Activated naive CD8-positive, alpha-beta T cell treated with anti-CD3 and anti-CD28 coated beads for 36 hours (primary cell): ENCODE measurements at regions not wholly inside any gene's neighbourhood (a gene's known extent, or its start where the extent isn't known, plus 50 kb on each side); places are given as distances from the start of the nearest gene placed in this dataset.

Experiments
- DNase-seq: peaks from one replicate; pipeline ENCODE4 v3.0.0; 2021
- H3K27ac Mint-ChIP-seq: one replicate; pipeline ENCODE4 v1.8.0; 2022; ENCODE audit warnings: mild to moderate bottlenecking, moderate library complexity, mixed read lengths
- H3K27me3 Mint-ChIP-seq: one replicate; pipeline ENCODE4 v1.8.0; 2022; ENCODE audit warnings: mild to moderate bottlenecking, mixed read lengths
- H3K36me3 Mint-ChIP-seq: one replicate; pipeline ENCODE4 v1.8.0; 2021; ENCODE audit warnings: mild to moderate bottlenecking, mixed read lengths
- H3K4me1 Mint-ChIP-seq: one replicate; pipeline ENCODE4 v1.8.0; 2021; ENCODE audit warnings: mixed read lengths
- H3K4me3 Mint-ChIP-seq: one replicate; pipeline ENCODE4 v1.8.0; 2022; ENCODE audit warnings: mild to moderate bottlenecking, moderate library complexity, mixed read lengths
- H3K9me3 Mint-ChIP-seq: one replicate; pipeline ENCODE4 v1.8.0; 2022; ENCODE audit warnings: mixed read lengths

DNA sequence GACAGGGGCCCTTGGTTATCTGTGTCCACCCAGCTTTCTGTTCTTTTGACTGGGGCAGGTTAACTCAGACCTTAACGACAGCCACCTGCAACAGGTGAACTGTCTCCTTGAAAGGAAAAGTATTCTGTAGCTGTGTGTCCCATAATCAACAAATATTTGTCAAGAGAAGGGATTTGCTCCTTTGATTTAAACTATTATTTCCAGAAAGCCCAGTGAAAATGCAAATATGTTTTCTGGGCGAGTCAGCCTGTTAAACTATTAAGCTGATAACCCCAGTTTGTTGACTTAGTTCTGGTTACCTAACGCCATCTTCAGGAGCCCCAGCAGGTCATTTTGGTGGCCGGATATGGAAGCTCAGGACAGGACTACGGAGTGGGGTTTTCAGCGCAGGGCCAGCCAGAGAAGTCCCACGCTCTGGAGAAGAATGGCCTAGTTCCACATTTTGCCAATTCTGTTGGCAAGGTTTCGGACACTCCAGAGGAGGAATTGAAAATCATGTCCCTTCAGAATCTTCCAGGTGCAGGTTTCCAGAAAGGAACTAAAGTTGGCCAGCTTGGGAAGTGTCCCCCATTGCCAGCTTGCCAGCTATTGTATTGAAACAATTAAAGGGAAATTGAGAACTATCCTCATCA, 54.5 kb downstream of the ADRA2A start:
- no peak for DNase-seq
- H3K9me3 Mint-ChIP-seq, result no peaks in the 10 kb centered on the region
- H3K27me3 Mint-ChIP-seq, result peaks cover 23% of the 10 kb centered on the region
- H3K27ac Mint-ChIP-seq, result no peak overlapping the region
- no peak overlapping the region for H3K4me3 Mint-ChIP-seq
- no peaks in the 10 kb centered on the region for H3K36me3 Mint-ChIP-seq
- H3K4me1 Mint-ChIP-seq, result no peaks in the 10 kb centered on the region

DNA sequence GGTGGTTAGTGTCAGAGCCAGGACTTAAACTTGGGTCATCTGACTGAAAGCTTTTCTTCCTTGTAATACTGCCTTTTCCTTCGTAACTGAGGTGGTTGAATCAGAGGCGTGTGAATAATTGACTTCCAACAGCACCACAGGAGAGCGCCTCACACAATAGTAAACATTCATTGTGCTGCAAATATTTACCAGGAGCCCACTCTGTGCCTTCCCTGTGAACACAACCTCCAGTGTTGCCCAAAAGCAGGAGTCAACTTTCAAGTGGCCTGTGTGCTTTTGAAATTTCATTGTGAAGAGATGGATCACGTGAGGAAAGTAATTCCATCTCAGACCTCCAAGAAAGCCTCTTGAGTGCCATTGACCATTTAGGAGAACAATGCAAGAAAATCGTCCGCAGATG, 60.2 kb downstream of the ADRA2A start:
- peaks cover 29% of the 10 kb centered on the region for H3K27me3 Mint-ChIP-seq

DNA sequence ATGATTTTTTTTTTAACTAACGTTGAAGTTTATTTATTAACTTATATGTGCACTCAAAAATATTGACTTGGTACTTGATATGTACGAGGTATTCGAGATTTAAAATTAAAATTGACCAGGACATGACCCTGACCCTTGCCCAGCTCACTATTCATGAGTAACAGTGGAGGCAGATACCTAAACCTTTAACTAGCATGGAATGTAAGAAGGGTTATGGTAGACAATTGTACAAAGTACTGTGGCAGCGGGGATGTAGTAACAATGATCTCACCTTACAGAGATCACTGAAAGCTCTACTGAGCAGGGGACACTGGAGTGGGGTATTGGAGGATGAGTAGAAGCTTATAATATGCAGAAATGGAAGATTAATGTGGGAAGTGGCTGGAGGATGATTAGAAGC, 60.8 kb downstream of the ADRA2A start:
- no peaks in the 10 kb centered on the region for H3K36me3 Mint-ChIP-seq
- H3K4me1 Mint-ChIP-seq, result no peaks in the 10 kb centered on the region
- H3K27ac Mint-ChIP-seq, result no peak overlapping the region
- peaks cover 31% of the 10 kb centered on the region for H3K27me3 Mint-ChIP-seq
- no peak for DNase-seq
- no peak overlapping the region for H3K4me3 Mint-ChIP-seq
- H3K9me3 Mint-ChIP-seq, result no peaks in the 10 kb centered on the region

More for the DNA sequence above, 60.2 kb downstream of the ADRA2A start:
- Mint-ChIP-seq H3K9me3 (no peaks in the 10 kb centered on the region), H3K27ac (no peak overlapping the region), H3K4me3 (no peak overlapping the region), H3K36me3 (no peaks in the 10 kb centered on the region), H3K4me1 (no peaks in the 10 kb centered on the region)
- no peak for DNase-seq

DNA sequence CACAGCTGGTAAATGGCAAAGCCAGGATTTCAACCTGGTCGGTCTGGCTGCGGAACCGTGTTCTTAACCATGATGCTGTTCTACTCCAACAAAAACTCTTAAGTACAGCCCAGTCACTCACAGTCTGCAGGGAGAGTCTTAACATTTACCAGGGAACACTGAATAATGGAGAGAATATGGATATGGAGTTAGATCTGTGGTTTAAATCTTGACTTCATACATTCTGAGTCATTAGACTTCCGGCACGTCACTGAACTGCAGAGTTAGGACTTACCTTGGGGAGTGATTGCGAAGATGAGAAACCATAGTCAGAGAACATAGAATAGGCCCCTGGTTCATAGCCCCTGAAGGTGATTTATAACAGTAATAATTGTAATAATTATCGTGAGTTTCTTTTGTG, 61.7 kb downstream of the ADRA2A start:
- no peak for DNase-seq
- Mint-ChIP-seq H3K9me3 (no peaks in the 10 kb centered on the region), H3K4me3 (no peak overlapping the region), H3K4me1 (no peaks in the 10 kb centered on the region), H3K36me3 (no peaks in the 10 kb centered on the region), H3K27me3 (peaks cover 34% of the 10 kb centered on the region), H3K27ac (no peak overlapping the region)

DNA sequence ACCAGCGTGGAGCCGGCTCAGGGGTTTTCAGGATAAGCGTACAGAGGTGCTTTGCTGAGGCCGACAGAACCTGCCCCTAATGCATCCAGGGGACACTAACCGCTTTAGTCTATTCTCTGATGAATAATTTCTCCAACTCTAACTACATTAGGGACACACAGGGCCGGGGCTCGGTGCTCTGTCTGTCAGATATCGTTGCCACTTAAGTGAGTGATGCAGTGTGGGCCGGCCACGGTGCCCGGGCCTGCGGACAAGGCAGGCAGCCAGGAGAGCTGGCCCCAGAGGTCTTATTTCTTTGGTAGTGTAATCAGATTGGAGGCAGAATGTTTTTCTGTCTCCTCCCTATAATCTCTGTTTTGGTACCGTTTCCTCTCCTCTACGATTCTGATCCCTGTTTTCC, 62.7 kb downstream of the ADRA2A start:
- Mint-ChIP-seq H3K27ac (no peak overlapping the region), H3K36me3 (no peaks in the 10 kb centered on the region), H3K9me3 (no peaks in the 10 kb centered on the region), H3K4me3 (no peak overlapping the region), H3K27me3 (peaks cover 27% of the 10 kb centered on the region), H3K4me1 (no peaks in the 10 kb centered on the region)
- no peak for DNase-seq

DNA sequence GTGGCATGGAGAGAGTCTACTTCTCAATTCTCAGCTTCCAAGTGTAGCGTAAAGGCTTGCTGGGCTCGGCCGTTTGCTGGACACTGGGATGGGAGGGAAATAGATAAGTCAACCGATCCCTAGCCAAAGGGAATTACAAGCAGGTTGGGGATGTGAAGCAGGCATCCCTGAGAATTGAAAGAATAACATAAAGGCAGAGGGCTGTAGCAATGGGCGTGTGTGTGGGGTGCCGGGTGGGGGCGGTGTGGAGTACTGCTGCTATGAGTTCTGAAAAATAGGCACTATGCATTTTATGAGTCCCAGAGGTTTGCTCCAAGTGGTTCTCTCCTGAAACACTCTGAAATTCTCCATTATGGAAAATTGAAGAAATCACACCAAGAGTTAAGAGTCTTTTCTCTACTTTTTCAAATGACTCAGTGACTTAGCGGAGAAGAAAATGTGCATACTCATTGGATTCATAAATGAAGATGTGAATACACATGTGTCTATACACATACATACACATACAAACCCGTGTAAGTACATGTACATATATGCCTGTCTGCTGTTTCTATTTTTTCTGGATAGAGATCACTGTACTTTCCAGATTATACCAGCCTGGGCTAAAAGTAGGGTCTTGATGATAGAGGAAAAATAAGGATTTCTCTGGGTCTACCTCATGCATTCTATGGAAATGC, 65.4 kb downstream of the ADRA2A start:
- no peak overlapping the region for H3K27ac Mint-ChIP-seq
- H3K36me3 Mint-ChIP-seq, result no peaks in the 10 kb centered on the region
- peaks cover 21% of the 10 kb centered on the region for H3K27me3 Mint-ChIP-seq
- no peak overlapping the region for H3K4me3 Mint-ChIP-seq
- H3K9me3 Mint-ChIP-seq, result no peaks in the 10 kb centered on the region
- peaks cover 13% of the 10 kb centered on the region for H3K4me1 Mint-ChIP-seq
- DNase-seq, result no peak

DNA sequence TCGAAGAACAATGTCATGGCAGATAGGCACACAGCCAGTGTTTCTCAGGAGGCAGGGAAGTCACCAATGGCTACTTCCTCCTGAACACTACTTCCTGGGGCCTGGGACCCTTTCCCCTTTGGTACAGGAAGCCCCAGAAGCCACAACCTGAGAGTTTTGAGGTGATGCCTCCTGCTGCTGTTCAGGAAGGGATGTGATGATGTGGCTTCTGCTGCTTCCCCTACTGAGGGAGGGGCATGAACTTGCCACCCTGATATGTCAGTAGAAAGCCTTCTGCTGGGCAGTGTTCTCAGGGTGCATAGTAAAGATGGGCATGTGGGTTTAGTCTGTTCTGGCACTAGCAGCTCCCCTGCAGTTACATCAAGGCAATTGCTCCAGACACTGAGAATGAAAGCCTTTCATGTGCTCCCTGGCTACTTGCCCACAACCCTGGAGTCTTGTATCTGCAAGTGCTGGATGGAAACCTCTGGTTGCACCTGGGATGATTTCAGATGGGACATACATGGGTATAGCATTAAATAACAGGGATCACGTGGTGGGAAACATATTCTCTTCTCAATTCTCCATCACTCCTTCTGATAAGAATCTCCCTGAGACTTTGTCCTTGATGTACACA, 69.3 kb downstream of the ADRA2A start:
- H3K27me3 Mint-ChIP-seq, result peaks cover 13% of the 10 kb centered on the region
- H3K9me3 Mint-ChIP-seq, result no peaks in the 10 kb centered on the region
- no peaks in the 10 kb centered on the region for H3K36me3 Mint-ChIP-seq
- DNase-seq, result no peak
- peaks cover 13% of the 10 kb centered on the region for H3K4me1 Mint-ChIP-seq
- H3K4me3 Mint-ChIP-seq, result no peak overlapping the region
- no peak overlapping the region for H3K27ac Mint-ChIP-seq

DNA sequence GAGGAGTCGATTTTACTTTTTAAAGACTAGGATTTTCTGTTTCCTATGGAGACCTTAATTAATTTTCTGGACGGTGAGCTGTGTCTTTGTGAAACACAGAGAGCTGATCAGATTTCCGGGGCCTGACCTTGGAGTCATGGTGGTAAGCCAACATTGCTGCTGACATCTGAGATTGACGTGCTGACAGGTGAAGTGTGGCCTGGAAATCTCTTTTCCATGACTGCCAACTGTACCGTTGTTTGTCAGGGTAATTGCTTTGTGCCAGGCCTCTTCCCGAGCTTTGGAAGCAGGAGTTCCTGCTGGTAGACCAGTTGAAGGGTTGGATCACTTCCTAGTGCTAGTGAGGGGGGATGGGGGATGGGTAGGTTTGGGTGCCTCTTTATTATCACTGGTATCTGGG, 71.2 kb downstream of the ADRA2A start:
- no peak overlapping the region for H3K4me3 Mint-ChIP-seq
- H3K27ac Mint-ChIP-seq, result no peak overlapping the region
- H3K36me3 Mint-ChIP-seq, result no peaks in the 10 kb centered on the region

DNA sequence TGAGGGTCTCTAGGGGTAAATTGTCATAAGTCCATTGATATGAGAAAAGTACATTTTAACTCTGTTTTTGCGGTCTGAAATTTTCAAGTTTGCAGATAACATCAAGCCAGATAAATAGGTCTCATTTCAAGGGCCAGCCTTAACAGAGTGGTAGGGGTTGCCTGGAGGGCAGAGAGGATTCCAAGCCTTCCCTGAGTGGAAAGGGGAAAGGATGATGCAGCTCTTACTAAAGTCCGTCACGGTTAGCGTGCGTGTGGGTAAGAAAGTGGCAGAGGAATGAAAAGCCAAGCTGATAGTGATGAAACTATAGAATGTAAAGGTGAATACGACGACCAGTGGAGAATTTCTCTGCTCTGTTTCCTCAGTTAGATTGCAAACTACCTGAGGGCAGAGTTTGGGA, 71.6 kb downstream of the ADRA2A start:
- DNase-seq, result no peak
- Mint-ChIP-seq H3K9me3 (no peaks in the 10 kb centered on the region), H3K36me3 (no peaks in the 10 kb centered on the region), H3K27me3 (peaks cover 3% of the 10 kb centered on the region), H3K4me1 (peaks cover 13% of the 10 kb centered on the region), H3K4me3 (no peak overlapping the region), H3K27ac (no peak overlapping the region)

More for the DNA sequence above, 71.2 kb downstream of the ADRA2A start:
- peaks cover 3% of the 10 kb centered on the region for H3K27me3 Mint-ChIP-seq
- H3K9me3 Mint-ChIP-seq, result no peaks in the 10 kb centered on the region
- no peak for DNase-seq
- H3K4me1 Mint-ChIP-seq, result peaks cover 13% of the 10 kb centered on the region

DNA sequence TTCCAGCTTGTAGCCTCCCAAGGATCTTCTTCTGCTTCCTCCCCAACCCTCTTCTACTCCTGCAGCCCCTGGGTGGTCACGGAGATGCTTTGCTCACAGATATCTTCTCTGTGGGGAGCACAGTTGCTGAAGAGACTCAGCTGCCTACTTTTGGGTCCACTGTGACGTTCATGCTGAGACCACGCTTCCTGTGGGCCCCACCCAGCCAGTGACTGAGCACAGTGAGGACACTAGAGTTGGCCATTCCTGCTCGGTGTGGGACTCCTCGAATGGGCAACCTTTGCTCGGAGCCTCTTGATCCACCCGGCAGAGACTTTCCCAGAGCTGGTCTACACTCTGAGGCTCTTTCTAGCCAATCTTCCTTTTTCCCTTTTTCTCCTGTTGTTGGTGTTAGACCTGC, 73.9 kb downstream of the ADRA2A start:
- Mint-ChIP-seq H3K9me3 (no peaks in the 10 kb centered on the region), H3K27ac (no peak overlapping the region), H3K4me1 (peaks cover 12% of the 10 kb centered on the region), H3K4me3 (no peak overlapping the region), H3K36me3 (no peaks in the 10 kb centered on the region), H3K27me3 (peaks cover 6% of the 10 kb centered on the region)
- DNase-seq, result no peak

DNA sequence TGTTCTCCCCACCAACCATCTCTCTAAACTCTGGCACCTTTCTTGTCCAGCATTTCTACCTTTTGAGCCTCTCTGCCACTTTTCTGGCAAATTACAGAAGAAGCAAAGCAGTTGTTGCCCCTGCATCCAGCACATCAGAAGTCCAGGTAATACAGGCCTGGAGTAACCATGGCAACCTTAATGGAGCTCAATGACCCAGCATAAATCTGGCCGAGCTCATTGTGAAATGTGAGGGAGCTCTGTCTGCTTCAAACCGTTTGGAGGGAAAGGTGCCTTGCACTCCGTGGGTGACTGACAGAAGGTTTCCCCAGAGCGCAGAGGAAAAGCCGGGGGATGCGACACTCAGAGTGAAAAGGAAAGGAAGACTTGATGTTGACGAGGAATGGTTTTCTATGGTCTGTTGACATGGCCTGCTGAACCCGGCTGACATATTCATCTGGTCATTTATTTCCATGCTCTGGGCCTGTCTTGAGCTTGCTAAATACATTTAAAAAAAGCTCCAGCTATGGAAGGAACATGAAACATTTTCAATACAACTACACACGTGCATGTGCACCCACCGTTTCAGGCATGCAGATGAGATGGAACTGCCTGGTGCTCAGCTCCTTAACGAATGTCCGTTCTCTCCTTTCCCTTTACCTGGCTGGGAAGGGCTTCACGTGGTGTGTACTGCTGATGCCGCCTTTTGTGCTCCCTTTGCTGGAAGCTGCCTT, 74.9 kb downstream of the ADRA2A start:
- H3K4me3 Mint-ChIP-seq, result no peak overlapping the region
- DNase-seq, result no peak
- H3K9me3 Mint-ChIP-seq, result no peaks in the 10 kb centered on the region
- peaks cover 9% of the 10 kb centered on the region for H3K27me3 Mint-ChIP-seq
- no peaks in the 10 kb centered on the region for H3K36me3 Mint-ChIP-seq
- peaks cover 2% of the 10 kb centered on the region for H3K4me1 Mint-ChIP-seq
- no peak overlapping the region for H3K27ac Mint-ChIP-seq

DNA sequence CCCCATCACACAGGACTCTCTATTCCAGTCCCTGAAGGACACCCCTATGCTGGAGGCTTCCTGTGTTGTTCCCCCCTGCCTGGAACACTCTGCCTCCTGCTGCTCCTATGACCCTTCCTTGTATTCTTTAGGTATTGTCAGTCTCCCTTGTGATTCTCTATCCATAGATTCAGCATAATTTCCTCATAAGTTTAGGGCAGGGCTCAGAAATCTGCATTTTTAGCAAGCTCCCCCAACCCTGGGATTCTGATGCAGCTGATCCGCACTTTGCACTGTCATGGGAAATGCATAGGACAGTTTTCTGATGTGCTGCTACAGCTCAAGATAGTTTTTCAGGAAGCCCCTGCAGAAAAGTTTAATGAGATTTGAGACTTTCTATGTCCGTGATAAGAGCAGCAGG, 79.9 kb downstream of the ADRA2A start:
- H3K4me3 Mint-ChIP-seq, result no peak overlapping the region
- H3K27ac Mint-ChIP-seq, result no peak overlapping the region
- H3K36me3 Mint-ChIP-seq, result no peaks in the 10 kb centered on the region
- H3K27me3 Mint-ChIP-seq, result peaks cover 14% of the 10 kb centered on the region
- H3K4me1 Mint-ChIP-seq, result no peaks in the 10 kb centered on the region
- H3K9me3 Mint-ChIP-seq, result no peaks in the 10 kb centered on the region
- DNase-seq, result no peak

DNA sequence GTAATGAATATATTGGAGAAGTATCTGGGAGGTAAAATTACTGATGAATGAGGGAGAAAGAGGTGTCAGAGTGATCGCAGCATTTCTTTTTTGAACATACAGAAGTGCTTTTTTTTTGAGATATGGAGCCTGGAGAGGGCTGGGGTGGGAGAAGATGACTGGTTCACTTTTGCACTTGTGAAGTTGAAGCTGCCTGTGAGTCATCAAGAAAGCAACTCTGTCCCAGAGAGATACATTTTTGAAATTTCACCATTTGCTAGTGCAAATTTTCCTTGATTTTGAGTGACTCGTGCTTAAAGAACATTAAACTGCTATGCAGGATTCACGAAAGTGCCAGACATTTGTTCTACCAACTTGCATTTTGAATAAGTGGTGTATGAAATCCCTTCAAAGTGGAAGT, 81.8 kb downstream of the ADRA2A start:
- peaks cover 23% of the 10 kb centered on the region for H3K27me3 Mint-ChIP-seq
- DNase-seq, result no peak
- H3K9me3 Mint-ChIP-seq, result no peaks in the 10 kb centered on the region
- H3K36me3 Mint-ChIP-seq, result no peaks in the 10 kb centered on the region
- H3K4me3 Mint-ChIP-seq, result no peak overlapping the region
- no peak overlapping the region for H3K27ac Mint-ChIP-seq
- no peaks in the 10 kb centered on the region for H3K4me1 Mint-ChIP-seq

DNA sequence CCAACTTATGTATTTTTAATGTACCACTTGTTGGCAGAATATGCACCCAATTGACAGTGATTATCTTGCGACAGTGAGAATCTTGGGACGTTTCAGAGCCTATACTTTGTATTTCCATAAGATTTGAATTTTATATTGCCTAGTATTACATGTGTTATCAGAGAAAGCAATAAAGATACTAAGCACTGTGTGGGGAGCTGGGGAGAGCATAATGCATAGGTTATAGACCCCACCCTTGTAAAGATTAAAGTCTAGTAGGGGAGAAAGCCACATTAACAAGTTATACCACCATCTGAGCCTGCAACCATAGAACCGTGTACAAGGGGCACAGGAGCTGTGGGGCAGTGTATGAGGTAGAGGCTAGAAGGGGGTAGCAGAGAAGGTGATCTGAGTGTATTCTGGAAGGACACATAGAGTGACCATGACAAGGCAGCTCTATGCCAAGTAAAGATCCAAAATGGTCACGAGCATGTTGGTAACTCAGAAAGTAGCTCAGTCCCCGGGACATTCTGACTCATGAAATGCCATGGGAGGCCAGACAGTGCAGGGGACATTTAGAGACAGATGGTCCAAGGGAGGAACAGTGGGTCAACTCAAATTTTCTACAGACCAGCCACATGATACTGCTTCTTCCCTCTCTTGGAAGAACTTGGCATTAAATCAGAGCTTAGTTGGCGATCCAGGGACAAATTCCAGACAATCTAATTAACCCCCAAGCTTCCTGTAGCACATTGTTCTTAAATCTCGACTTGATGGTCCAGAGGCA, 84.5 kb downstream of the ADRA2A start:
- no peak overlapping the region for H3K4me3 Mint-ChIP-seq
- no peak for DNase-seq
- H3K4me1 Mint-ChIP-seq, result no peaks in the 10 kb centered on the region
- H3K27ac Mint-ChIP-seq, result no peak overlapping the region
- H3K36me3 Mint-ChIP-seq, result no peaks in the 10 kb centered on the region
- H3K9me3 Mint-ChIP-seq, result no peaks in the 10 kb centered on the region
- H3K27me3 Mint-ChIP-seq, result peaks cover 20% of the 10 kb centered on the region

DNA sequence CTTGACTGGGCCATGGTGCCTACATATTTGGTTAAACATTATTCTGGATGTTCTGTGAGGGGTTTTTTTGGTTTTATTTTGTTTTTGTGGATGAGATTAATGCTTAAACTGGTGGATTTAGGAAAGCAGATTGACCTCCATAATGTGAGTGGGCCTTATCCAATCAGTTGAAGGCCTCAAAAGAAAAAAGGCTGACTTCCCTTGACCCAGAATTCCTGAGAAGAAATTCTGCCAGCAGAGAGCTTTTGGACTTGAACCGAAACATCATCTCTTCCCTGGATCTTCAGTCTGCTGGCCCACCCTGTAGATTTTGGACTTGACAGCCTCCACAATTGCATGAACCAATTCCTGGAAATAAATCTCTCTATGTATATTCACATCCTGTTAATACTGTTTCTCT, 94.4 kb downstream of the ADRA2A start:
- no peak overlapping the region for H3K27ac Mint-ChIP-seq

More for the DNA sequence above, 94.4 kb downstream of the ADRA2A start:
- DNase-seq, result no peak
- Mint-ChIP-seq H3K36me3 (no peaks in the 10 kb centered on the region), H3K9me3 (no peaks in the 10 kb centered on the region), H3K27me3 (peaks cover 17% of the 10 kb centered on the region), H3K4me1 (no peaks in the 10 kb centered on the region), H3K4me3 (no peak overlapping the region)
